ENCODE measurements at regions not wholly inside any gene's neighbourhood (a gene's known extent, or its start where the extent isn't known, plus 50 kb on each side); places are given as distances from the start of the nearest gene placed in this dataset.
"Not testable (repeated sequence)": the region's sequence is repeated elsewhere in the genome, so short reads cannot be mapped to it uniquely, and the experiment has no call there.

DNA sequence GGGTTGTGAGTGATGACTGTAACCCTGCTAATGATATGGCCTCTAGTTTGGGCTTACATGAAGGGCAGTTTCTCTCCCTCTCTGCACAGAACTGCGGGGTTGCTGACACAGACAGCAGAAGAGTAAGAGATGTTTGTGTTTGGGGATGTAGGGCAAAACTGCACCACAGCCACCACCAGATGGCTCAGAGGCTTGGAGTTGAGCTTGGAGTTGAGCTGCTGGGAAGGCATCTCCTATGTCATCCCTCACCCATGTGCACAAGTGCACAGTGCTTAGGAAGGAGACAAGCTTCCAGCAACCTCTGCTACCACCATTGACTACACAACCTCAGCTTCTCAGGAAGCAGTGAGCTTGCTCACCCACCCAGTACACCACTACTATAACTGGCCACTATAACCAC, 303.9 kb upstream of the DEFB112 start:
- no peak for DNase-seq

DNA sequence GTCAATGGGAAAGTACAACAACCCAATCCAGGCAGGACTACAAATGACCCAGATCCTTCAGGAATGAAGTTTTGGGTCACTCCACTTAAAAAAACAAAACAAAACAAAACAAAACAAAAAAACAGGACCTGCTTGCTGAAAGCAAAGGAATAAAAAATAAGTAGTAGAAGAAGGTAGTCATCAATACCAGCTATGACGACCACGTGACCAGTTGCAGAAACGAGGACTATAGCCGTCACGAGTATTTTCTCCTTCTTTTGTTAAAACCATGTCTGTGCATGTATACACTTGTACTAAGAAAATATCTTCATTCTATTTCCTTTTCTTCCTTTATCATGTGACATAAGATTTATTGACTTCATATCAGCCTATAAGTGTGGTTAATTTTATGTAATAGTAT, 308.4 kb upstream of the DEFB112 start:
- DNase-seq = no peak

- no peak for DNase-seq
Observed at GRCh38 chr6:50361641-50362331, 312.1 kb upstream of the DEFB112 start.

DNA sequence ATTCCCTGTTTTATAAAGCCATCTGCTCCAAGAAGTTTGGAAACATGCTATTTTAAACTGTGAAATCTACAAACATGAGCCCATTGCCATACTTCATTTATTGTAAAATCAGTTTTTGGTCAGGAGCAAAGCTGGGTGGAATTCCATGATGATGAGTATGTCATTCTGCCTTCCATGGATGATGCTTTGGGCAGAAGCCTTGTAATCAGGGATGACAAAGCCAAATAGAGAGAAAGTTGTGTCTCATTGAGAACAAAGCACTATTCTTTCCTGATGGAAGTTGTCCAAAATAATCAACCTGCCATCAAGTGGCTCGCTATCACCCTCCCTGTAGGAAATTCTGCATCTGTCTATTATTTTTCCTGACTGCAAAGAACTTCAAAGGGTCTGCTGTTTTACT, 313.0 kb upstream of the DEFB112 start:
- no peak for DNase-seq

- no peak for DNase-seq
Observed at GRCh38 chr6:50369996-50370395, 320.3 kb upstream of the DEFB112 start.

DNA sequence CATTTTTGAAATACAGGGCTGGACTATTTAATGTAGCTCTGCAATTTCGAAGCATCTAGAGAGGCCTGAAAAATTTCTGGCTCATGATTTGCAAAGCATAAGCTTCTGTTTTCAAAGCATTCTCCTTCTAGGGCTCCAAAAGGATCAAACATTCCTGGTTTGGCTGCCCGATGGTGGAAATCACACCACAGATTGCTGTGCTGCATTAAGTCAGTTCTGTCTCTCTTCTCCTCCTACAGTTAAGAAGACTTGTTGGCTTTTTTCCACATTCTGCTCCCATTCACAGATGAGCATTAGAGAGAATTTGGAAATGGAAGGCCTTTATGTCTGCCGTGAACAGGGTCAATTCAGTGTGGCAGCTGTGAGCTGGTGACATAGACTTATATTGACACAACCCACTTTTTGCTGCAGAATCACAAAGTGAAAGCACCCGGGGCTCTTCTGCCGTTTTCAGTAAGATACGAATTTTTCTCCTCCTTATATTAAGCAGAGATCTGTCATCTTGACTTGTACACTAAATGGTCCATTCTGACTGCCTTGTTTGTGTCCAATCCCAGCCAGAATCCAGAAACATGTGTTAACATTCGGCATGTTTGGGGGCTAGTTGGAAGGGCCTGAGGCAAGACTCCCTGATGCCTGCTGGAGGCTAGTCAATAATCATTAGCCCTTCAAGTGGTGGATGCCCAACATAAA, 330.8 kb upstream of the DEFB112 start:
- no peak for DNase-seq

DNA sequence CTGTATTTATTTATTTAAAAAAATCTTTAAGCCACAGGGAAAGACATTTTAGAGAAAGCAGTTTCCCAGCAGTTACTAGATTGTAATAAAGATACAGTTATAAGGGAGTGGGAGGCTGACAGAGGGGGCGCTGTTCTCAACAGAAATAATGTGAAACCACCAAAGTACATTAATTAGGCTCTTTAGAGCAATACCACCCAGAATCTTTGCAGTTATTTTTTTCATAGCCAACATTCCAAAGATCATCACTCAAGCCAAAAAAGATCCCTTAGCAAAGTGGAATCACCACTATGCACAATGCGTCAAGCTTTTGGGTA, 331.3 kb upstream of the DEFB112 start:
- DNase-seq = no peak

GRCh38 chr6:50390416-50390815, 322.9 kb upstream of the TFAP2D start:
- DNase-seq = no peak

DNA sequence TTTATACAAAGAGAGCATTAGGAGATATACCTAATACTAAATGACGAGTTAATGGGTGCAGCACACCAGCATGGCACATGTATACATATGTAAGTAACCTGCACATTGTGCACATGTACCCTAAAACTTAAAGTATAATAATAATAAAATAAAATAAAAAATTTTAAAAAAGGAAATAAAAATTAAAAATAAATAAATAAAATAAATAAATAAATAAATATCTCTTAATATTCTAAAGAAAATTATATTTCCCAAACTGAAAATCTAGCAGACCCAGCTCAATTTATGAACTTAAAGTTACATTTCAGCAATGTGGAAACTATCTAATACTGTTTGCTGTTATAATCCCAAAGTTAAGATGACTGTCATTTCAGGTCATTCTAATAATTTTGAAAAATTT, 319.2 kb upstream of the TFAP2D start:
- not testable (repeated sequence) for DNase-seq

DNA sequence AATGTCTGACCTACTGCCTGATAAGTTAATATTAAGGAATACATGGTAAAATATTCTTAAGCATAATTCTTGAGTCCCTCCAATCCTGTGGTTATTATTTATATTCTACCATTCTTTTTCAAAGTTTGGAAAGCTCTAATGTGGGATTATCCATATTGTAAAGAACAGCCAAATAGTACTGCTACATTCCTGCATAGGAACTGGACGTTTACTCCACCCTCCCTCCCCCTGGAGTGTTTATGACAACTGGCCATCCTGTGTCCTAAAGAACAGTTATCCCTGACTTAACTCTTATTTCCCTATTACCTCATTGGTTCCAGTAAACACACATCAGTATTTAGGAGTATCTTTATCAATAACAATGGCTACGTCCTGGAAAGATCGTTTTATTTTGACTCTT, 308.7 kb upstream of the TFAP2D start:
- no peak for DNase-seq

GRCh38 chr6:50410579-50410978, 302.7 kb upstream of the TFAP2D start:
- no peak for DNase-seq

GRCh38 chr6:50421041-50421440, 292.3 kb upstream of the TFAP2D start:
- DNase-seq = not testable (repeated sequence)

DNA sequence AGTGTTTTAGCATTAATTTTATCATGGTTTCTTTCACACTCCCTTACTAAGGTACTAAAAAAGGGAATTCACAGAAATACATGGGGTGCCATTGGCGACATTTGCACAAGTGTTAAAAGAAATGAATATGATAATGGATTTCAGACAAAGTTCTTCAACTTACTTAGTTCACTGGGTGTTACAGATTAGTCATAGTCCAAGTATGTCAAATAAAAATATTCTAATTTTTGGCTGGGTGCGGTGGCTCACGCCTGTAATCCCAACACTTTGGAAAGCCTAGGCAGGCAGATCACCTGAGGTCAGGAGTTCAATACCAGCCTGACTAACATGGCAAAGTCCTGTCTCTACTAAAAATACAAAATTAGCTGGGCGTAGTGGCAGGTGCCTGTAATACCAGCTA, 286.1 kb upstream of the TFAP2D start:
- no peak for DNase-seq

GRCh38 chr6:50437901-50438300, 275.4 kb upstream of the TFAP2D start:
- no peak for DNase-seq

GRCh38 chr6:50442531-50443040, 270.7 kb upstream of the TFAP2D start:
- no peak for DNase-seq

- no peak for DNase-seq
Observed at GRCh38 chr6:50443144-50443543, 270.2 kb upstream of the TFAP2D start.

DNA sequence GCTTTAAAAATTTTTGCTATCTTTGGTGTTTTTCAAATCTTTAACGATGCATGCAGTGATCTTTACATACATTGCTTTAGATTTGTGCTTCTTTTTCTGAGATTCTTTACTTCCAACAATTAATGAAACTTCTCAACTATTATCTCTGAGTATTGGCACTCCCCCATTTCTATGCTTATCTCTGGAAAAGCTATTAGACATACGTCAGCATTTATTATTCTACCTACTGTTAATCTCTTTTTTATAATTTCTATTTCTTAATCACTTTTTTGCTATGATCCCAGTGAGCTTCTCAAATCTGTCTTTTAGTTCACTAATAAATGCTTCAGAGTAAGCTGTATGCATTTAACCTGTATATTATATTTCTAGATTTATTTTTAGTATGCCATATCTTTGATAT, 264.2 kb upstream of the TFAP2D start:
- DNase-seq = no peak

DNA sequence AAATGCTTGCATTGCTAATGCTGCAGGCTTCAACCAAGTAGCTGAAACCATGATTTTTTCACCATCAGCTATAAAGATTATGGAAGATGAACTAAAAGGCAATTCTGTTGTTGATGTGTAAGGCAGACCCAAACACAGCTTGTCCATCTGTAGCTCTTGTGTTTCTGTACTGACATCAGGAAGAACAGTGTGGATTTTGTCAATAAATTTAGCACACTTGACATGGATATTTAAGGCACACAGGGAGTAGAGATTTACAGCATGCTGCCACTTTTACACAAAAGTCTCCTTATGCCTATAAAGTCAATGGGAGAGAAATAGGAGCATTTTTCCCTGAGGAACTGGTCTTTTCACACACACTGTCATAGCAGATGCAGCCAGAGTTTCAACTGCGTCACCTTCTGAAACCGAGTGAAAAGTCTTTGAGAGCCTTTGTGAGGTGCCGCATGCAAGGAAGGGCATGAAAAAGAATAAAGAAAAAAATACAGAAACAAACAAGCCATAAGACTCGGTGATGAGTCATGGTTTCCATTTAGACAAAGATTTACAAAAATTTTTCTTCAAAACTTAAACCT, 261.4 kb upstream of the TFAP2D start:
- no peak for DNase-seq

DNA sequence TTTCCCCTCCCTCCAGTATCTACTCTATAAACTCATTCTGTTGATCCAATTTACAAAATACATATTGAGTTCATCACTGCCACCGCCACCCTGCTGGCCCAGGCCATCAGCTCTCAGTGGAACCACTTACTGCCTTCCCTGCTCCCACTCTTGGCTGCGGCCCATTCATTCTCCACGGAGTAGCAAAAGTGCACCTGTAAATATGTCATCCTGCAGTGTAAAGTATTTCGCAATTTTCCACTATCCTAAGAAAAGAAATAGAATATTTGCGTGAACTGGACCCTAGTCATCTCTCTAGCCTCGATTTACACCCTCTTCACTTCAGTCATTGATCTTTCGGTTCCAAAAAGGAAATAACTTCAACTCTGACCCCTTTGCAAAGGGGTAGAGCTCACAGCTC, 258.3 kb upstream of the TFAP2D start:
- no peak for DNase-seq

DNA sequence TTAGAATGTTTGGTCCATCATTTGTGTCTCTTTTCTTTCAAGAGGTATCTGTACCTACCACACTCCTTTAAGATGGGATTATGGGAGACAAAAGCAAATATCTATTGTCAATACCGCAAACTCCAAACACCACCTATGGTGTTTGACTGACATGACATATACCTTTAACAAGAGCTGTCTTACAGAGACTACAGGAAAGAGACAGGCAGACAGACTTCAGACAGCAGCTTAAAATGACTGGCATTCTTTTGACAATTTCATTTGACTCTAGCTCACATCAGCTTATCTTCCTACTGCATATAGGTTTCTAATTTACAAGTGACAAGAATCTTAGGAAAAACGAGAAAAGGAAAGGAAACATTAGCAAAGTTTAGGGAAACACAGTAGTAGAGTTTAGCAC, 256.0 kb upstream of the TFAP2D start:
- no peak for DNase-seq

- no peak for DNase-seq
Observed at GRCh38 chr6:50461696-50462095, 251.6 kb upstream of the TFAP2D start.

GRCh38 chr6:50463931-50464330, 249.4 kb upstream of the TFAP2D start:
- no peak for DNase-seq

GRCh38 chr6:50467931-50468330, 245.4 kb upstream of the TFAP2D start:
- no peak for DNase-seq

GRCh38 chr6:50471041-50471440, 242.3 kb upstream of the TFAP2D start:
- DNase-seq = no peak

DNA sequence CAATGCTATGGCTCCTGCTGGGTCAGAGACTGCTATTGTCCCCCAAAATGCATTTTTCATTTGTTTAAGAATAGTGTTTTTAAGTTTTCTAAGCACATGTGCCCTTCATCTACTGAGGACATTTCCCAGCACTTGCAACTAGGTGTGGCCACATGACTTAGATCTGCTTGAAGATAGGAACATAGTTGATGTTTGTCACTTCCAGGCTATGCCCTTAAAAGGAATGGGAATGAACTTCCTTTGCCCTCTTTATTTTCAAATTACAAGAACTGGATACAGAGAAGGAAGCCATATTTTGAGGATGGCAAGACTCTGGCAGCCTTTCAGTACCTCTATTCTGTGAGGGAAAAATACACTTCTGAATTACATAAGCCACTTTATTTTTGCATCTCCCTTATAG, 203.0 kb upstream of the TFAP2D start:
- no peak for DNase-seq
